Skeletal muscle tissue (tissue), 3 donors: ENCODE measurements at regions not wholly inside any gene's neighbourhood (a gene's known extent, or its start where the extent isn't known, plus 50 kb on each side); places are given as distances from the start of the nearest gene placed in this dataset.

Source experiments
- H3K27ac ChIP-seq: one replicate; pipeline ENCODE4 v1.7.0; 2013; ENCODE audit warnings: mild to moderate bottlenecking, low read depth, low read length, inconsistent platforms
- H3K27me3 ChIP-seq, 3 donors: one replicate each; pipeline ENCODE4 v1.7.0; 2013; ENCODE audit warnings: low read length in 3 of 3; ENCODE audit not compliant: control insufficient read depth in 3 of 3, insufficient read depth in 3 of 3
- H3K36me3 ChIP-seq, 3 donors: one replicate each; pipeline ENCODE4 v1.7.0; 2013; ENCODE audit warnings: low read length in 3 of 3; ENCODE audit not compliant: control insufficient read depth in 3 of 3, insufficient read depth in 3 of 3
- H3K4me1 ChIP-seq, 3 donors: one replicate each; pipeline ENCODE4 v1.7.0; 2013; ENCODE audit warnings: low read length in 3 of 3, mild to moderate bottlenecking in 3 of 3; ENCODE audit not compliant: control insufficient read depth in 3 of 3, insufficient read depth in 3 of 3
- H3K4me3 ChIP-seq, 3 donors: one replicate each; pipeline ENCODE4 v1.7.0; 2013; ENCODE audit warnings: low read length in 3 of 3
- H3K9ac ChIP-seq, 3 donors: one replicate each; pipeline ENCODE4 v1.7.0; 2013; ENCODE audit warnings: low read length in 3 of 3, mild to moderate bottlenecking in 3 of 3, moderate library complexity in 2 of 3, low read depth in 1 of 3
- H3K9me3 ChIP-seq, 3 donors: one replicate each; pipeline ENCODE4 v1.7.0; 2013; ENCODE audit warnings: low read length in 3 of 3; ENCODE audit not compliant: control insufficient read depth in 3 of 3
- donor health status: Osteomylitis.

DNA sequence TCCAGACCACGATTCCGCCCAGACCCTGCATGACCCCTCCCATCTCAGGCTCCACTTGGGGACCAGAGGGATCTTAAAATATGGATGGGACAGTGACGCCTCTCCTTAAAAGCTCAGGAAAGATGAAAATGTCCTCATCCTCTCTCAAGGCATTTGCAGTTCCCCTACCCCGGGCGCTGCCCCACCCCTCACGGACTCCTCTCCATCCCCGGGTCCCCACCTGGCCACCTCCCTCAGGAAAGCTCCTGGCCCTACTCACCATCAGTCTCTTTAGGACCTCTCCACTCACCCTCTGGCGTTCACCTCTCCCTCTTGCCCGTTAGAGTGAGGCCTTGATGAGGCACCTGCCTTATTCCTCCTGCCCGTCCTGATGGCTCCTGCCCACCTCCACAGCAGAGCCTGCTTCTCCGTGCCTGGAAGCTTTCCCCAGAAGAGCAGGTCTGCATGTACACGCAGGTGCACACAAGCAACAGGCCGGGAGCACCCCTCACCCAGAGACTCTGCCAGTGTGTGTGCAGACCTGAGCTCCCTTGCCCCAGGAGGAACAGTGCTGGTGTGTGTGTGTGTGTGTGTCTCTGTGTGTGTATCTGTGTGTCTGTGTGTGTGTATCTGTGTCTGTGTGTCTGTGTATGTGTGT is 105.6 kb upstream of the NXT1 start:
- H3K36me3 ChIP-seq = no peaks in the 10 kb centered on the region
- peaks cover 0 to 3% (median 0%) of the 10 kb centered on the region in 3 donors for H3K27me3 ChIP-seq
- H3K27ac ChIP-seq = no peak overlapping the region
- H3K4me1 ChIP-seq = peaks cover 13 to 21% (median 19%) of the 10 kb centered on the region in 3 donors
- H3K4me3 ChIP-seq = no peak overlapping the region
- H3K9me3 ChIP-seq = no peaks in the 10 kb centered on the region
- no peak overlapping the region for H3K9ac ChIP-seq

DNA sequence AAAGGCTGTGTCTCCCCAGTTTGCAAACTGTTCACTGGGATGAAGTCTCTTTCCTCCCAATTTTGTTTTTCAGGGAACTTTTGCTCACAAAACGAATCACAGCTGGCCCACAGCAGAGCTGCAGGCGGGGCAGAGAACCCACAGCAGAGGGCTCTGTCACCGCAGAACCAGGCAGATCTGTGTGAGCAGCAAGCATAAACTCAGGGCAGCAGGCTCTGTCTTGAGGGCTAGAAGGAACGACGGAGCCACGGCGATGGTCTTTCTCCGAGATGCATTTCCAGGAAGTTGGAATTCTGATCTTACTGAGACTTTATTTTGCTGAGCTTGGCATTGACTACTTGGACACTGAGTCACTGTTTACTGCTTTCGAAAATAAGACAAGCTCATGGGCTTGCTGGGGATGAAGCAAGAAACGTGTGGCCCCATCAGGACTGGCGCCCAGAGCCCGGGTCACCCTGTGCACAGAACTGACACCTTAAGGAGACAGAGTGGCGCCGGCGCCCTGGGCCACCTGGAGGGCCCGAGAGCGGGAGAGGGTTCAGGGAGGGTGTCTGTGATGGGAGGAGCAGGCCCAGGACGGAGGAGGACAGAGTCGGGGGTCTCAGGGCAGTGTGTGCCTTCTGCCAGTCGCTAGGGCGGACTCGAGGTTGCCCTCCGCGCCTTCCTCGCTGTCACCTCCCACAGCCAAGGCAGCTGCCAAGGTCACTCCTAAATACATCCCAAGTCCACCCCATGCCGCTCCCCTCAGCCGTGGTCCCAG is 106.3 kb upstream of the NXT1 start:
- Histone ChIP-seq H3K9ac (no peak overlapping the region), H3K4me3 (no peak overlapping the region), H3K27me3 (peaks cover 0 to 3% (median 0%) of the 10 kb centered on the region in 3 donors), H3K9me3 (no peaks in the 10 kb centered on the region), H3K36me3 (no peaks in the 10 kb centered on the region), H3K4me1 (peaks cover 13 to 21% (median 19%) of the 10 kb centered on the region in 3 donors), H3K27ac (no peak overlapping the region)

DNA sequence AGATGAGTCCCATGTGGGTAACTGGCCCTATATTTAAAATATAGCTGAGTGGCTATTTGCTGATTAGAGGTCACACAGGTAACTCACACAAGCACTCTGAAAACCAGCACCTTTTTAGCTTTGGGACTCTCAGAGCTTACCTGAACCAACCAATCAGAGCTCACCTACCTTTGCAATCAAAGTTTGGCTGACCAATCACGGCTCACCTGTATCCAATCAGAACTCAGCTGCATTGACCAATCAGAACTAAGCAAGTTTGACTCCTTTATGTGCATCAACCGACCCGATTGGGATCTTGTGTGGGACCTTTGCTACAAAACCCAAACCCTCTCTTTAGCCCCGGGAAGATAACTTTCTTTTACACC is 106.8 kb upstream of the NXT1 start:
- no peaks in the 10 kb centered on the region for H3K9me3 ChIP-seq
- H3K4me1 ChIP-seq = peaks cover 13 to 21% (median 19%) of the 10 kb centered on the region in 3 donors
- H3K4me3 ChIP-seq = no peak overlapping the region
- H3K36me3 ChIP-seq = no peaks in the 10 kb centered on the region
- H3K27ac ChIP-seq = no peak overlapping the region
- peaks cover 0 to 3% (median 0%) of the 10 kb centered on the region in 3 donors for H3K27me3 ChIP-seq
- no peak overlapping the region for H3K9ac ChIP-seq

DNA sequence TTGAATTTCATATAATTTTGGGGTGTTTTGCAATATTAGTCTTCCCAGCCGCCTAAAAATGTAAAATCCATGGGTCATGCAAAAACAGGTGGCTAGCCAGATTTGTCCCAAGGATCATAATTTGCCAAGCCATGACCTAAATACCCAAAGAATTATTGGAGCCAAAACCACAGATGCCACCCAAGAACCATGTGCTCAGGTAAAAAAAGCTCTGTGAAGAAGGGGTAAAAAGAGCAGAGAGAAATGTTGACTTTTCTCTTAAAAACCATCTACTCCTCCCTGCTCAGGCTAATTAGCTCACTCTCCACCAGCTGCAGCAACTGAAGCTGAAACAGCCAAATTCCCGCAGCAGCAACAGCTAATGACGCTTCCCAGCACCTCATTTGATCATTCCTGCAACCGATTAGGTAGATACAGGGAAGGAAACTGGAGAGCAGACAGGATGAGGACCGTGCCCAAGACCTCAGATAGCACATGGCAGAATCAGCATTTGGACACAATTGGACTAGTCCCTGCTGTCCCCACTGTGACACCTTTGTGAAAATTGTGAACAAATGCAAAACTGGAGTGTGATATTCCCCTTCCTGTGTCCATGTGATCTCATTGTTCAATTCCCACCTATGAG is 107.9 kb upstream of the NXT1 start:
- Histone ChIP-seq H3K27me3 (peaks cover 0 to 3% (median 0%) of the 10 kb centered on the region in 3 donors), H3K4me3 (no peak overlapping the region), H3K36me3 (no peaks in the 10 kb centered on the region), H3K9me3 (no peaks in the 10 kb centered on the region), H3K4me1 (peaks cover 8 to 19% (median 17%) of the 10 kb centered on the region in 3 donors), H3K9ac (no peak overlapping the region), H3K27ac (no peak overlapping the region)

DNA sequence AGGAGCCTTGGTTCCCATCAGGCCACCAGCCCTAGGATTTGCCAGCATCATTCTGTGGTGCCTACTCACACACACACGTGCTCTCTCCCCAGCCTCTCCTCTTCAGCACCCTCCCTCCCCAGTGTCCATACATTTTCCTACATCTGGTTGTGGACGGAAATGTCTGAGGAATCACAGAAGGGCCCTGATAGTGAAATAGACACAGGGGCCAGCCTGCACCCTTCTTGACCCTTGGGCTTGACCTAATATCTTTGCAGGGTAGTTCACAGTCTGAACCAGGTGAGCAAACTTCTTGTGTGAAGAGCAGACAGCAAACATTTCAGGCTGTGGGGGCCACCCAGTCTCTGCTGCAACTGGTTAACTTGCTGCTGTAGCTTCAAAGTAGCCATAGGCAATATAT is 108.5 kb upstream of the NXT1 start:
- Histone ChIP-seq H3K9ac (no peak overlapping the region), H3K4me3 (no peak overlapping the region), H3K27ac (no peak overlapping the region), H3K27me3 (peaks cover 0 to 3% (median 0%) of the 10 kb centered on the region in 3 donors), H3K4me1 (peaks cover 5 to 14% (median 14%) of the 10 kb centered on the region in 3 donors), H3K36me3 (no peaks in the 10 kb centered on the region), H3K9me3 (no peaks in the 10 kb centered on the region)

DNA sequence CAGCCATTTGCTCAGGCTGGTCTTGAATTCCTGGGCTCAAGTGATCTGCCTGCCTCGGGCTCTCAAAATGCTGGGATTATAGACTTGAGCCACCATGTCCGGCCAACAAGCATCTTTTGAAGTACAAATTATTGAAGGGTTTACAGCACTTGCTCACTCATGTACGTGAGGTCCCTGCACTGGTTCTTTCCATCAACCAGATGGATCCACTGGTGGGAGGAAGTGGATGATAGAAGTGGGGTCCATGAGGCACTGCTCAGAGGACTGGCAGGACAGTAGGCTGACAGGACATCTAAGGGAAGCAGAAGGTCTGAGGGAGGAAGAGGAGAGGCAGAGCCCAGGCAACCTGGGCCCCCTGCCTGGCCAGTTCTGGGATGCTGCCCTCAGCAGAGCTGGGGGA is 109.2 kb upstream of the NXT1 start:
- Histone ChIP-seq H3K9ac (no peak overlapping the region), H3K27ac (no peak overlapping the region), H3K4me1 (peaks cover 5 to 14% (median 7%) of the 10 kb centered on the region in 3 donors), H3K27me3 (peaks cover 0 to 3% (median 0%) of the 10 kb centered on the region in 3 donors), H3K36me3 (no peaks in the 10 kb centered on the region), H3K9me3 (no peaks in the 10 kb centered on the region), H3K4me3 (no peak overlapping the region)

DNA sequence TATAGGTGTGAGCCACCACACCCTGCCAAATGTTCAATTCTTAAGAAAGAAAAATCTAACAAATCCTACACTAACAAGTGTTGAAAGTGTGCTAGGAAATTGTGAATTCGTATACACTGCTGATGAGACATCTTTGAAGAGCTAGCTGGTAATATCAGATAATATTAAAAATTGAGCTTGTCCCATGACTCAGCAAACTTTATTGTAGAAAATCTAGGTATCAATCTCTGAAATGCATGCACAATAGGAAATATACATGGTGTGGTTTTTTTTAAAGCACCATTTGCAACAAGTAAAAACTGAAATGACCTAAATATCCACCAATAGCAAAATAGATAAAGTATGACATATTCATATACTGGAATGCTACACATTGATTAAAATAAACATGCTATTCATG is 110.1 kb upstream of the NXT1 start:
- no peak overlapping the region for H3K9ac ChIP-seq
- peaks cover 0 to 3% (median 0%) of the 10 kb centered on the region in 3 donors for H3K27me3 ChIP-seq
- H3K36me3 ChIP-seq = no peaks in the 10 kb centered on the region
- H3K4me3 ChIP-seq = no peak overlapping the region
- H3K9me3 ChIP-seq = no peaks in the 10 kb centered on the region
- peaks cover 3 to 13% (median 4%) of the 10 kb centered on the region in 3 donors for H3K4me1 ChIP-seq
- H3K27ac ChIP-seq = no peak overlapping the region

DNA sequence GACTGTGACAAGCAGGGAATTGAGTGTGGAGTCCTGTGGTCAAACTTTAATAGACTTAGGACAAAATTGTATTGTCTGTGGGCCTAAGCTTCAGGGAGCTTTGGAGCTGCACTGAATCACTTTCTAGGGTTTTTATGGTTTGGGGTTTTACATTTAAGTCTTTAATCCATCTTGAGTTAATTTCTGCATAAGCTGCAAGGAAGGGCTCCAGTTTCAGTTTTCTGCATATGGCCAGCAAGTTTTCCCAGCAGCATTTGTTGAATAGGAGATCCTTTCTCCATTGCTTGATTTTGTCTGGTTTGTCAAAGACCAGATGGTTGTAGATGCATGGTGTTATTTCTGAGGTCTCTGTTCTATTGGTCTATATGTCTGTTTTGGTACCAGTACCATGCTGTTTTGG is 113.4 kb upstream of the NXT1 start:
- Histone ChIP-seq H3K27ac (no peak overlapping the region), H3K9ac (no peak overlapping the region), H3K4me1 (no peaks in the 10 kb centered on the region), H3K27me3 (no peaks in the 10 kb centered on the region), H3K36me3 (no peaks in the 10 kb centered on the region), H3K4me3 (no peak overlapping the region), H3K9me3 (no peaks in the 10 kb centered on the region)

DNA sequence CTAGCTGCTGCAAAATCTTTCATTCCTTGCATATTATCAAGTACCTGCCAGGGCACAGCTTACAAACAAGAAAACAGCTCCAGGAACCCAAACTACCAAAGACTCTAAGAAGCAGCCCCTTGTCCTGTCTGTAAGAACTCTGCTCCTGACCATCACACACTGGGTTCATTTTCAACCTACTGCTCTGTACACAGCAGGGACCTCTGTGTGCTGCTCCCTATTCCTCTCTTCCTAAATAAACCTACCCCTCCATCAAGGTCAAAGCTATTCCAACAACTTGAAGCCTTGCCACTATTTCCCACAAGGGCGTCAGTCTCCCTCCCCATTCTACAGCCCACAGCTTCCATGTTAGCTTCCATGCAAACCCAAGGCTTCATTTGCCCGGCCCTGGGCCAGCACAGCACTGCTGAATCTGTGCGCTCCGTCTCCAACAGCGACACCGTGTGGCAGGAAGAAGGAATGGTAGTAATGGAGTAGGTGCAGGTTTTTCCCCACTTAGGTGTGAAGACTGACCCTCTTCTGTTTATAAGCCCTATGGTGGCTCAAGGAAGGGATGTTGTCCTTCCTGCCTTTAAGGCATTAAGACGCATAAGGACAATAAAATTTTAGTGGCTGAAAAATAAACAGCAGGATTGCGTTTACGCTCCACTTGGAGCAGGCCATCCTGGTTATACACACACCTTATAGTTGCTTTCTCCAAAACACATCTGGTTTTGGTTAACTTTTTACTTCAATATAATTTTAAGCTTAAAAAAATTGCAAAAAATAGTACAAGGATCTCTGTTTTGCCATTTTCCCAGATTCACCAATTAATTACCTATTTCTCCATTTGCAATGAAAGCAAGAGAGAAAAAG is 115.2 kb upstream of the NXT1 start:
- no peaks in the 10 kb centered on the region for H3K9me3 ChIP-seq
- H3K36me3 ChIP-seq = no peaks in the 10 kb centered on the region
- H3K27me3 ChIP-seq = no peaks in the 10 kb centered on the region
- H3K4me1 ChIP-seq = no peaks in the 10 kb centered on the region
- no peak overlapping the region for H3K27ac ChIP-seq
- no peak overlapping the region for H3K9ac ChIP-seq
- H3K4me3 ChIP-seq = no peak overlapping the region
